Keratinocyte (primary cell): ENCODE measurements at regions not wholly inside any gene's neighbourhood (a gene's known extent, or its start where the extent isn't known, plus 50 kb on each side); places are given as distances from the start of the nearest gene placed in this dataset.

Experiments
- EZH2 ChIP-seq: IDR thresholded peaks from one replicate; pipeline ENCODE4 v1.6.1; 2012; ENCODE audit warnings: inconsistent platforms, mild to moderate bottlenecking, low read length, moderate library complexity
- TF ChIP-seq, protein P1 (sequence below), 3 experiments: IDR thresholded peaks in 1 of 3; conservative IDR thresholded peaks in 1 of 3; optimal IDR thresholded peaks in 1 of 3; 2 replicates in 2 of 3; 3 replicates in 1 of 3; pipeline versions ENCODE3 to v1.5.1; 2011; ENCODE audit warnings: low read length in 3 of 3, mild to moderate bottlenecking in 3 of 3, moderate library complexity in 2 of 3, control low read depth in 1 of 3, inconsistent platforms in 1 of 3; ENCODE audit not compliant: insufficient read depth in 2 of 3; ENCODE audit errors: extremely low read depth in 1 of 3

DNA sequence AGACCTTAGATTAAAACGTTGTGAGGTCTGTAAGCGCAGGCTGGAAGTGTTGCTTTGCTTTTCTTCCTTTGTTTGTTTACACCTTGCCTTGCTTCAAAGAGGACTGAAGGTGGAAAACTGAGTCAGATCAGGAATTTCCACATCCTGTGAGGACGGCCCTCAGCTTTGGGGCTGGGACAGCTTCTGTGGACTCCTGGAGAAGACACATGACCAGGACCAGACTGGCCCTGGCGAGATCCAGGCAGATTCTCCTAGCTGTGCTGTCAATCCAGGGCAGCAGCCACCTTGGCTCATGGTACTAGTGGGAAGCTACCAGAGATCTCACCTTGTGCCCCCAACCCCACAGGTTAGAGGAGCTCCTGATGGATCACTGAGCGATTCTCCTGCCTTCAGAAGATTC is 1461.9 kb downstream of the TBC1D22A start:
- TF ChIP-seq, protein P1, sequence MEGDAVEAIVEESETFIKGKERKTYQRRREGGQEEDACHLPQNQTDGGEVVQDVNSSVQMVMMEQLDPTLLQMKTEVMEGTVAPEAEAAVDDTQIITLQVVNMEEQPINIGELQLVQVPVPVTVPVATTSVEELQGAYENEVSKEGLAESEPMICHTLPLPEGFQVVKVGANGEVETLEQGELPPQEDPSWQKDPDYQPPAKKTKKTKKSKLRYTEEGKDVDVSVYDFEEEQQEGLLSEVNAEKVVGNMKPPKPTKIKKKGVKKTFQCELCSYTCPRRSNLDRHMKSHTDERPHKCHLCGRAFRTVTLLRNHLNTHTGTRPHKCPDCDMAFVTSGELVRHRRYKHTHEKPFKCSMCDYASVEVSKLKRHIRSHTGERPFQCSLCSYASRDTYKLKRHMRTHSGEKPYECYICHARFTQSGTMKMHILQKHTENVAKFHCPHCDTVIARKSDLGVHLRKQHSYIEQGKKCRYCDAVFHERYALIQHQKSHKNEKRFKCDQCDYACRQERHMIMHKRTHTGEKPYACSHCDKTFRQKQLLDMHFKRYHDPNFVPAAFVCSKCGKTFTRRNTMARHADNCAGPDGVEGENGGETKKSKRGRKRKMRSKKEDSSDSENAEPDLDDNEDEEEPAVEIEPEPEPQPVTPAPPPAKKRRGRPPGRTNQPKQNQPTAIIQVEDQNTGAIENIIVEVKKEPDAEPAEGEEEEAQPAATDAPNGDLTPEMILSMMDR (optimal IDR thresholded peaks at IDR 0.05 in 1 of 3, IDR thresholded peaks at IDR 0.05 in 1 of 3, conservative IDR thresholded peaks at IDR 0.05 in 1 of 3; ENCODE audit: extremely low read depth in 1 of 3, insufficient read depth in 2 of 3, low read length in 3 of 3) = no peak
- TF ChIP-seq EZH2 = no peak
